ENCODE measurements at regions not wholly inside any gene's neighbourhood (a gene's known extent, or its start where the extent isn't known, plus 50 kb on each side); places are given as distances from the start of the nearest gene placed in this dataset.

DNA sequence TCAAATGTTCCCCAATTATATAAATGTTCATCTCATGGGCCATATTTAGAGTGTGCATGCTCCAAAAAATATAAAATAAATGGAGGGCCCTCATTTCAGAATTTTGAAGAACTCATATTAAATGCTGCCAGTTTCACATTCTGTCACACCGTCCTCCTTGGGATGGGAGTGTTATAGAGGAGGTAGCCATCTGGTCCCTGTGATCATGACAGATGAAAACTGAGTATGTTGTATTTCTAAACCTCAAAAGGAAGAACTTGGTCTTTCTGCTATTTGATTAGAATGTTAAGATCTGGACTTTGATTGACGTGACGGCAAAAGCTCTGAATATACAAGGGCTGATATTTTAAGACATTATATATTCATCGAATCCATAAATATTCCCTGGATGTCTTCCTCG is 308.0 kb downstream of the RAPGEF2 start:
- ChIA-PET CTCF (ENCODE audit: low intra/inter-chr PET ratio, low total read pairs) (no interaction called here), POLR2A (no interaction called here)
- in situ Hi-C loops (cut with HindIII; ENCODE audit: extremely low pct_ligation_motif_present, low pct_unique_long_range_greater_than_20kb) = no loop called here
- H3K4me1 ChIP-seq (ENCODE audit: insufficient read depth, low read length) = peaks cover 4% of the 10 kb centered on the region; the same call in 1 of the 2 replicates
- DNase-seq (ENCODE audit: low spot score) = no peak
- ATAC-seq = no peak
- no peak overlapping the region for H3K27ac ChIP-seq (ENCODE audit: extremely low read length, insufficient read depth, low read length)
- H3K36me3 ChIP-seq (replicated peaks in 1 of 2; ENCODE audit: control insufficient read depth in 1 of 2, insufficient read depth in 2 of 2, low read length in 2 of 2) = no peaks in the 10 kb centered on the region
- no peaks in the 10 kb centered on the region for H4K20me1 ChIP-seq (ENCODE audit: insufficient read depth, low read length)
- no peaks in the 10 kb centered on the region for H3K9me3 ChIP-seq (ENCODE audit: low read length)
- no peak for TF ChIP-seq ZNF263 (CRISPR knock-in tag; IDR thresholded peaks at IDR 0.05)
- no peak for TF ChIP-seq ZBTB7A (CRISPR knock-in tag; IDR thresholded peaks at IDR 0.05)
- no peak for TF ChIP-seq ZIK1 (CRISPR knock-in tag; IDR thresholded peaks at IDR 0.05; ENCODE audit: borderline replicate concordance, low read depth)
- no peak for TF ChIP-seq HIVEP1 (CRISPR knock-in tag; IDR thresholded peaks at IDR 0.05)
- TF ChIP-seq, protein P1, sequence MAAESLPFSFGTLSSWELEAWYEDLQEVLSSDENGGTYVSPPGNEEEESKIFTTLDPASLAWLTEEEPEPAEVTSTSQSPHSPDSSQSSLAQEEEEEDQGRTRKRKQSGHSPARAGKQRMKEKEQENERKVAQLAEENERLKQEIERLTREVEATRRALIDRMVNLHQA (CRISPR knock-in tag; IDR thresholded peaks at IDR 0.05) = no peak
- no peak for TF ChIP-seq ATF7 (IDR thresholded peaks at IDR 0.05)
- no peak for TF ChIP-seq ATF7 (CRISPR knock-in tag; IDR thresholded peaks at IDR 0.05)
- TF ChIP-seq, protein P2, sequence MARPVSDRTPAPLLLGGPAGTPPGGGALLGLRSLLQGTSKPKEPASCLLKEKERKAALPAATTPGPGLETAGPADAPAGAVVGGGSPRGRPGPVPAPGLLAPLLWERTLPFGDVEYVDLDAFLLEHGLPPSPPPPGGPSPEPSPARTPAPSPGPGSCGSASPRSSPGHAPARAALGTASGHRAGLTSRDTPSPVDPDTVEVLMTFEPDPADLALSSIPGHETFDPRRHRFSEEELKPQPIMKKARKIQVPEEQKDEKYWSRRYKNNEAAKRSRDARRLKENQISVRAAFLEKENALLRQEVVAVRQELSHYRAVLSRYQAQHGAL (CRISPR knock-in tag; IDR thresholded peaks at IDR 0.05; ENCODE audit: not compliant biosample characterization) = no peak
- TF ChIP-seq NBN (conservative IDR thresholded peaks at IDR 0.05) = no peak
- no peak for TF ChIP-seq ZNF343 (CRISPR knock-in tag; IDR thresholded peaks at IDR 0.05)
- no peak for TF ChIP-seq ESRRA (CRISPR knock-in tag; IDR thresholded peaks at IDR 0.05; ENCODE audit: low read depth)
- TF ChIP-seq ZNF234 (CRISPR knock-in tag; conservative IDR thresholded peaks at IDR 0.05) = no peak
- no peak for TF ChIP-seq ZNF556 (CRISPR knock-in tag; IDR thresholded peaks at IDR 0.05; ENCODE audit: borderline replicate concordance)
- no peak for TF ChIP-seq SIX1 (CRISPR knock-in tag; IDR thresholded peaks at IDR 0.05; ENCODE audit: borderline replicate concordance)
- TF ChIP-seq MLLT10 (CRISPR knock-in tag; IDR thresholded peaks at IDR 0.05) = no peak
- no peak overlapping the region for H2AFZ ChIP-seq (ENCODE audit: low read length)
- no peak overlapping the region for H3K9ac ChIP-seq (ENCODE audit: insufficient read depth, low read depth, low read length)
- BruUV-seq (replicated peaks) = no TSS peak
- H3K4me2 ChIP-seq (ENCODE audit: low read depth, low read length) = no peak overlapping the region
- intact Hi-C loops (cut with micrococcal nuclease; ENCODE audit: unreplicated experiment) = no loop called here
- H3K4me3 ChIP-seq (replicated peaks in 1 of 3; ENCODE audit: insufficient read depth in 1 of 3, low read depth in 2 of 3, low read length in 3 of 3) = no peak overlapping the region
- H3K79me2 ChIP-seq (ENCODE audit: insufficient read depth, low read length) = no peaks in the 10 kb centered on the region
- no peak for FAIRE-seq
- WGBS (ENCODE audit: low lambda C conversion rate) = 63% methylated on average over 5 of the region's 5 CpGs
- no peaks in the 10 kb centered on the region for H3K27me3 ChIP-seq (ENCODE audit: control insufficient read depth in 1 of 2, insufficient read depth in 2 of 2, low read length in 2 of 2)
